ENCODE measurements at regions not wholly inside any gene's neighbourhood (a gene's known extent, or its start where the extent isn't known, plus 50 kb on each side); places are given as distances from the start of the nearest gene placed in this dataset.
"Not testable (repeated sequence)": the region's sequence is repeated elsewhere in the genome, so short reads cannot be mapped to it uniquely, and the experiment has no call there.

- H3K4me1 ChIP-seq (ENCODE audit: insufficient read depth, low read length): no peaks in the 10 kb centered on the region
- no peak overlapping the region for H3K9ac ChIP-seq (ENCODE audit: low read depth, low read length)
Observed at GRCh38 chr7:108660465-108660864, 90.8 kb downstream of the DNAJB9 start.

GRCh38 chr7:108662783-108663362, 93.2 kb downstream of the DNAJB9 start:
- Histone ChIP-seq H3K9me3 (ENCODE audit: control insufficient read depth, insufficient read depth, low read length) (no peaks in the 10 kb centered on the region), H3K9ac (ENCODE audit: low read depth, low read length) (no peak overlapping the region), H3K4me1 (ENCODE audit: insufficient read depth, low read length) (no peaks in the 10 kb centered on the region), H3K36me3 (ENCODE audit: insufficient read depth, low read length) (no peaks in the 10 kb centered on the region)

More at GRCh38 chr7:108660465-108660864, 90.8 kb downstream of the DNAJB9 start:
- H3K9me3 ChIP-seq (ENCODE audit: control insufficient read depth, insufficient read depth, low read length): no peaks in the 10 kb centered on the region
- H3K36me3 ChIP-seq (ENCODE audit: insufficient read depth, low read length): no peaks in the 10 kb centered on the region

GRCh38 chr7:108663701-108664100, 94.0 kb downstream of the DNAJB9 start:
- Histone ChIP-seq H3K36me3 (ENCODE audit: insufficient read depth, low read length) (no peaks in the 10 kb centered on the region), H3K4me1 (ENCODE audit: insufficient read depth, low read length) (no peaks in the 10 kb centered on the region), H3K9ac (ENCODE audit: low read depth, low read length) (no peak overlapping the region), H3K9me3 (ENCODE audit: control insufficient read depth, insufficient read depth, low read length) (no peaks in the 10 kb centered on the region)

- Histone ChIP-seq H3K36me3 (ENCODE audit: insufficient read depth, low read length) (no peaks in the 10 kb centered on the region), H3K9ac (ENCODE audit: low read depth, low read length) (no peak overlapping the region), H3K9me3 (ENCODE audit: control insufficient read depth, insufficient read depth, low read length) (0 out of 2 replicates have a peak, but pooled peaks cover 5% of the 10 kb centered on the region), H3K4me1 (ENCODE audit: insufficient read depth, low read length) (no peaks in the 10 kb centered on the region)
Observed at GRCh38 chr7:108667216-108667615, 97.5 kb downstream of the DNAJB9 start.

- Histone ChIP-seq H3K9me3 (ENCODE audit: control insufficient read depth, insufficient read depth, low read length) (0 out of 2 replicates have a peak, but pooled peaks cover 5% of the 10 kb centered on the region), H3K9ac (ENCODE audit: low read depth, low read length) (no peak overlapping the region), H3K4me1 (ENCODE audit: insufficient read depth, low read length) (no peaks in the 10 kb centered on the region), H3K36me3 (ENCODE audit: insufficient read depth, low read length) (no peaks in the 10 kb centered on the region)
Observed at GRCh38 chr7:108669958-108670357, 100.3 kb downstream of the DNAJB9 start.

- H3K9me3 ChIP-seq (ENCODE audit: control insufficient read depth, insufficient read depth, low read length); H3K9ac ChIP-seq (ENCODE audit: low read depth, low read length); H3K4me1 ChIP-seq (ENCODE audit: insufficient read depth, low read length); H3K36me3 ChIP-seq (ENCODE audit: insufficient read depth, low read length): not testable (repeated sequence)
Observed at GRCh38 chr7:108673699-108674098, 104.0 kb downstream of the DNAJB9 start.

GRCh38 chr7:108684629-108685028, 115.0 kb downstream of the DNAJB9 start:
- H3K9me3 ChIP-seq (ENCODE audit: control insufficient read depth, insufficient read depth, low read length): no peaks in the 10 kb centered on the region
- H3K4me1 ChIP-seq (ENCODE audit: insufficient read depth, low read length): no peaks in the 10 kb centered on the region
- no peak overlapping the region for H3K9ac ChIP-seq (ENCODE audit: low read depth, low read length)
- no peaks in the 10 kb centered on the region for H3K36me3 ChIP-seq (ENCODE audit: insufficient read depth, low read length)

- no peaks in the 10 kb centered on the region for H3K4me1 ChIP-seq (ENCODE audit: insufficient read depth, low read length)
- no peak overlapping the region for H3K9ac ChIP-seq (ENCODE audit: low read depth, low read length)
- no peaks in the 10 kb centered on the region for H3K9me3 ChIP-seq (ENCODE audit: control insufficient read depth, insufficient read depth, low read length)
- no peaks in the 10 kb centered on the region for H3K36me3 ChIP-seq (ENCODE audit: insufficient read depth, low read length)
Observed at GRCh38 chr7:108686494-108686893, 116.8 kb downstream of the DNAJB9 start.

- Histone ChIP-seq H3K4me1 (ENCODE audit: insufficient read depth, low read length) (no peaks in the 10 kb centered on the region), H3K36me3 (ENCODE audit: insufficient read depth, low read length) (no peaks in the 10 kb centered on the region), H3K9ac (ENCODE audit: low read depth, low read length) (no peak overlapping the region), H3K9me3 (ENCODE audit: control insufficient read depth, insufficient read depth, low read length) (no peaks in the 10 kb centered on the region)
Observed at GRCh38 chr7:108697254-108697653, 127.6 kb downstream of the DNAJB9 start.

- Histone ChIP-seq H3K4me1 (ENCODE audit: insufficient read depth, low read length) (no peaks in the 10 kb centered on the region), H3K36me3 (ENCODE audit: insufficient read depth, low read length) (no peaks in the 10 kb centered on the region), H3K9me3 (ENCODE audit: control insufficient read depth, insufficient read depth, low read length) (no peaks in the 10 kb centered on the region), H3K9ac (ENCODE audit: low read depth, low read length) (no peak overlapping the region)
Observed at GRCh38 chr7:108711611-108712010, 141.9 kb downstream of the DNAJB9 start.

- H3K9ac ChIP-seq (ENCODE audit: low read depth, low read length): no peak overlapping the region
- H3K4me1 ChIP-seq (ENCODE audit: insufficient read depth, low read length): no peaks in the 10 kb centered on the region
- no peaks in the 10 kb centered on the region for H3K9me3 ChIP-seq (ENCODE audit: control insufficient read depth, insufficient read depth, low read length)
- no peaks in the 10 kb centered on the region for H3K36me3 ChIP-seq (ENCODE audit: insufficient read depth, low read length)
Observed at GRCh38 chr7:108716783-108717182, 147.1 kb downstream of the DNAJB9 start.

- Histone ChIP-seq H3K9me3 (ENCODE audit: control insufficient read depth, insufficient read depth, low read length) (no peaks in the 10 kb centered on the region), H3K4me1 (ENCODE audit: insufficient read depth, low read length) (no peaks in the 10 kb centered on the region), H3K9ac (ENCODE audit: low read depth, low read length) (no peak overlapping the region), H3K36me3 (ENCODE audit: insufficient read depth, low read length) (no peaks in the 10 kb centered on the region)
Observed at GRCh38 chr7:108717781-108718180, 148.1 kb downstream of the DNAJB9 start.

- Histone ChIP-seq H3K9me3 (ENCODE audit: control insufficient read depth, insufficient read depth, low read length) (no peaks in the 10 kb centered on the region), H3K36me3 (ENCODE audit: insufficient read depth, low read length) (no peaks in the 10 kb centered on the region), H3K4me1 (ENCODE audit: insufficient read depth, low read length) (no peaks in the 10 kb centered on the region), H3K9ac (ENCODE audit: low read depth, low read length) (no peak overlapping the region)
Observed at GRCh38 chr7:108719631-108720030, 150.0 kb downstream of the DNAJB9 start.

GRCh38 chr7:108722561-108722960, 152.9 kb downstream of the DNAJB9 start:
- Histone ChIP-seq H3K9ac (ENCODE audit: low read depth, low read length) (no peak overlapping the region), H3K9me3 (ENCODE audit: control insufficient read depth, insufficient read depth, low read length) (no peaks in the 10 kb centered on the region)

GRCh38 chr7:108723381-108723814, 153.7 kb downstream of the DNAJB9 start:
- Histone ChIP-seq H3K9me3 (ENCODE audit: control insufficient read depth, insufficient read depth, low read length) (no peaks in the 10 kb centered on the region), H3K9ac (ENCODE audit: low read depth, low read length) (no peak overlapping the region), H3K4me1 (ENCODE audit: insufficient read depth, low read length) (no peaks in the 10 kb centered on the region)

More at GRCh38 chr7:108722561-108722960, 152.9 kb downstream of the DNAJB9 start:
- no peaks in the 10 kb centered on the region for H3K36me3 ChIP-seq (ENCODE audit: insufficient read depth, low read length)
- H3K4me1 ChIP-seq (ENCODE audit: insufficient read depth, low read length): no peaks in the 10 kb centered on the region

More at GRCh38 chr7:108723381-108723814, 153.7 kb downstream of the DNAJB9 start:
- no peaks in the 10 kb centered on the region for H3K36me3 ChIP-seq (ENCODE audit: insufficient read depth, low read length)
